ENCODE measurements at regions not wholly inside any gene's neighbourhood (a gene's known extent, or its start where the extent isn't known, plus 50 kb on each side); places are given as distances from the start of the nearest gene placed in this dataset.

DNA sequence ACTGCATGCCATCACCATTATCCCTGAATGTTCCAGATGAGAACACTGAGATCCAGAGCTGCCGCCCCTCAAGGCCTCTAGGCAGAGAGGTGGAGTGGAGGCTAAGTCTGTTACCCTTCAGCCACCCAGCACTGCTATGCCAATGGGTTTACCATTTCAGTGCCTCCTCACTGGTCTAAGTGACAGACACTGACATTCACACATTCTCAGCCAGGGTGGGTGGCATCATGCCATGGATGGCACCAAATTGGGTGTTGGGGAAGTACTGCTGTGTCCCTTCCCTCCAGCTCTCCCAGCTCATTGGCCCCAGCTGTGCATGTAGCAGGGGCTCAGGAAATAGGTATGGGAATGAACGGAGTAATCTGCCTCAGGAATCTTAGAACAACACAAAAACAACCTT lies 96.8 kb upstream of the PLET1 start:
- TF ChIP-seq CTCF (IDR thresholded peaks at IDR 0.05) (no peak), EP300 (IDR thresholded peaks at IDR 0.05) (no peak)

All from ovary (tissue), 3 donors.